ENCODE measurements at regions not wholly inside any gene's neighbourhood (a gene's known extent, or its start where the extent isn't known, plus 50 kb on each side); places are given as distances from the start of the nearest gene placed in this dataset.

GRCh38 chr21:27021801-27022200, 54.9 kb upstream of the ADAMTS5 start:
- no peak for DNase-seq

DNA sequence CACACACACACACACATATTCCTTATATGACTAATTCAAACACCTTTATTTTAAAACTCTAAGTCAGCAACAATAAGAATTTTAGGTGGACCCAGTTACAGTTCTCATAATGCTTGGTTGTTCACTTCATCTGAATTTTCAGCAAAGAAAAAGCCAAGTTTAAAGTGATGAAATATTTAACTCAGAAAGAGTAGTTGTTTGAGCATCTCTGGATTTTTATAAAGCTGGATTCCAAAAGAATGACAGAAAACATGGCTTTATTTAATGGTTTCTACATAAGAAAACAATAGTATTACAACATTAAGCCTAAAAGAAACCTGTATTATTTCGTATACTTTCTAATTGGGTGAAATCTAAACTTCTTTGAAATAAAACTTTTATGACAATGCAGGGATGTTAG, 54.2 kb upstream of the ADAMTS5 start:
- no peak for DNase-seq

DNA sequence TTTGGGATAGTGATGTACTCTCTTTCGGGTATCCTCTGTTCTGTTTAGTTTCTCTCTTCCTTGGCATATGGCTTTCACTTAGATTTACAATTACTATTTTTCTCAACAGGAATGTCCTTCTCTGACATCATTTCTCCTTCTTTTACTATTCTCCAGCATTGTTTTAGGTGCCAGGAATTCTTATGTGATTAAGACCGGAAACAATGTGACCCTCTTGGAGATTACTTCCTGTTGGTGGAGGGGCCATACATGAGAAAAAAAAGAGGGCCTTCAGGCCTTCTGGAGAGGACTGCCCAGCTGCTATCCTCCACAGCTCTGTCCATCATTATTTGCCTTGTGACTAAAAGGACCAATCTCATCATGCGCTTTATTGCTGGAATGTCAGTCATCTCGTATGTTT, 50.4 kb upstream of the ADAMTS5 start:
- no peak for DNase-seq

Data from central memory CD4-positive, alpha-beta T cell (primary cell).